Activated CD8-positive, alpha-beta T cell treated with anti-CD3 and anti-CD28 coated beads for 36 hours (primary cell): ENCODE measurements at regions not wholly inside any gene's neighbourhood (a gene's known extent, or its start where the extent isn't known, plus 50 kb on each side); places are given as distances from the start of the nearest gene placed in this dataset.

Source experiments
- ATAC-seq: fragments of 200-7000 bp; cut with Tn5 transposase; one replicate; pipeline ENCODE4 v1.10.0; 2021; ENCODE audit warnings: mild to moderate bottlenecking, moderate library complexity
- CTCF ChIA-PET: fragments of 350-600 bp; sonication (Branson Sonifier 250); formaldehyde crosslinking; loops from one replicate; lab custom pipeline; 2021; ENCODE audit warnings: antibody characterized with exemption; lab: Charles Lee
- POLR2A ChIA-PET: fragments of 350-600 bp; sonication (Branson Sonifier 250); formaldehyde crosslinking; loops from one replicate; lab custom pipeline; 2021; ENCODE audit warnings: antibody characterized with exemption; lab: Charles Lee
- DNase-seq: peaks from one replicate; pipeline ENCODE4 v3.0.0-alpha.2; 2020
- H3K27ac Mint-ChIP-seq: one replicate; pipeline ENCODE4 v1.8.0; 2021; ENCODE audit warnings: mild to moderate bottlenecking, mixed read lengths
- H3K27me3 Mint-ChIP-seq: one replicate; pipeline ENCODE4 v1.8.0; 2021; ENCODE audit warnings: mixed read lengths
- H3K36me3 Mint-ChIP-seq: one replicate; pipeline ENCODE4 v1.8.0; 2021; ENCODE audit warnings: low read depth, mixed read lengths
- H3K4me1 Mint-ChIP-seq: one replicate; pipeline ENCODE4 v1.8.0; 2021; ENCODE audit warnings: low read depth, mixed read lengths
- H3K4me3 Mint-ChIP-seq: one replicate; pipeline ENCODE4 v1.8.0; 2021; ENCODE audit warnings: mild to moderate bottlenecking, moderate library complexity, mixed read lengths
- H3K9me3 Mint-ChIP-seq: one replicate; pipeline ENCODE4 v1.8.0; 2021; ENCODE audit warnings: mixed read lengths
- intact Hi-C: fragments of 100-400 bp; cut with micrococcal nuclease; formaldehyde crosslinking; loops from one replicate; pipeline ENCODE4 v1.10.0; 2022
- TF ChIP-seq, protein P1 (sequence below): fragments of 200-600 bp; IDR thresholded peaks from one replicate; pipeline ENCODE4 v1.8.0; 2022; ENCODE audit warnings: antibody characterized with exemption, mild to moderate bottlenecking

DNA sequence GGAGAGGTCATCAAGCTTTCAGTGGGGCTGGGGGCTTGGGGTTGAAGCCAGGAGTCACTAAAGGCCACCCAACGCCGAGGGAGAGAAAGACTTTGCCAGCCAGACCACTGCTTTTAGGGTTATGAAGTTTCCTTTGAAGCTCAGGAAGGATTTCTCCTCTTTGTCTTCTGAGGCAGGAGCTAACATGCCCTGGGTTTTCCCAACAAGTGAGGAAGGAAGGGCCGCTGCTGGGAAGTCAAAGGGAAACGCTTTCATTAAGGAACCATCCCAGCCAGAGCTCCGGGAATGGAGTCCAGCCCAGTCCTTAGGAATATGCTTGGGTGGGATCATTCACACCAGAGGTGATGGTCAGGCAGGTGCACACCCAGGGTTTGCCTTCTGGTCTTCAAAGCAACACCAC lies 436.9 kb downstream of the PRDM2 start:
- Mint-ChIP-seq H3K27me3 (peaks cover 3% of the 10 kb centered on the region), H3K4me1 (no peaks in the 10 kb centered on the region), H3K27ac (no peak overlapping the region), H3K36me3 (no peaks in the 10 kb centered on the region), H3K9me3 (no peaks in the 10 kb centered on the region), H3K4me3 (no peak overlapping the region)
- DNase-seq (no peak), ATAC-seq (no peak)
- TF ChIP-seq, protein P1, sequence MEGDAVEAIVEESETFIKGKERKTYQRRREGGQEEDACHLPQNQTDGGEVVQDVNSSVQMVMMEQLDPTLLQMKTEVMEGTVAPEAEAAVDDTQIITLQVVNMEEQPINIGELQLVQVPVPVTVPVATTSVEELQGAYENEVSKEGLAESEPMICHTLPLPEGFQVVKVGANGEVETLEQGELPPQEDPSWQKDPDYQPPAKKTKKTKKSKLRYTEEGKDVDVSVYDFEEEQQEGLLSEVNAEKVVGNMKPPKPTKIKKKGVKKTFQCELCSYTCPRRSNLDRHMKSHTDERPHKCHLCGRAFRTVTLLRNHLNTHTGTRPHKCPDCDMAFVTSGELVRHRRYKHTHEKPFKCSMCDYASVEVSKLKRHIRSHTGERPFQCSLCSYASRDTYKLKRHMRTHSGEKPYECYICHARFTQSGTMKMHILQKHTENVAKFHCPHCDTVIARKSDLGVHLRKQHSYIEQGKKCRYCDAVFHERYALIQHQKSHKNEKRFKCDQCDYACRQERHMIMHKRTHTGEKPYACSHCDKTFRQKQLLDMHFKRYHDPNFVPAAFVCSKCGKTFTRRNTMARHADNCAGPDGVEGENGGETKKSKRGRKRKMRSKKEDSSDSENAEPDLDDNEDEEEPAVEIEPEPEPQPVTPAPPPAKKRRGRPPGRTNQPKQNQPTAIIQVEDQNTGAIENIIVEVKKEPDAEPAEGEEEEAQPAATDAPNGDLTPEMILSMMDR = no peak
- CTCF ChIA-PET = no interaction called here
- POLR2A ChIA-PET = no interaction called here
- intact Hi-C loops = no loop called here

DNA sequence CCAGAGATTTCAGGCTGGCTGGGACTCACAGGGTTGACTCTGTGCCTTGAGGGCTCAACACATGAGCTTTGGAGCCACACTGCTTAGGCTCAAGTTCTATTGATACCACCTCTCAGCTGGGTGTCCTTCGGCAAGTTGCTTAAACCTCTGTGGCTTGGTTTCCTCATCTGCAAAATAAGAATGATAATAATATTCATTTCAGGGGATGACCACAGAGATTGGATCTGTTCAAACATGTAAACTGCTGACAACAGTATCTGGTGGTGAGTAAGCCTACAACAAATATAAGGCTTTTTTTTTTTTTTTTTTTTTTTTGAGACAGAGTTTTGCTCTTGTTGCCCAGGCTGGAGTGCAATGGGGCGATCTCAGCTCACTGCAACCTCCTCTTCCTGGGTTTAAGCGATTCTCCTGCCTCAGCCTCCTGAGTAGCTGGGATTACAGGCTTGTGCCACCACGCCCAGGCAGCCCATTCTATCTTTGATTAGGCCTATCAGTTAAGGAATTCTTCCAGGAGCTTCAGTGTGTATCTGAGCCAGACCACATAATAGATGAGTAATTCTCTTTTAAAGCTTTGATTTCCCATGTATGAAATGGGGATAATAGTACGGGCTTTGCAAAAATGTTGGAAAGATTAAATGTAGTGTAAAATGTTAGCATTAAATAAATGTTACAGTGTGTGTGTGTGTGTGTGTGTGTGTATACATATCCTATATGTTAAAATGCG lies 437.6 kb downstream of the PRDM2 start:
- H3K4me1 Mint-ChIP-seq = no peaks in the 10 kb centered on the region
- ChIA-PET CTCF (no interaction called here), POLR2A (no interaction called here)
- no peak overlapping the region for H3K4me3 Mint-ChIP-seq
- no peak overlapping the region for H3K27ac Mint-ChIP-seq
- H3K9me3 Mint-ChIP-seq = no peaks in the 10 kb centered on the region
- intact Hi-C loops = no loop called here
- DNase-seq = no peak
- TF ChIP-seq, protein P1 = no peak
- H3K27me3 Mint-ChIP-seq = peaks cover 3% of the 10 kb centered on the region
- H3K36me3 Mint-ChIP-seq = no peaks in the 10 kb centered on the region
- no peak for ATAC-seq

DNA sequence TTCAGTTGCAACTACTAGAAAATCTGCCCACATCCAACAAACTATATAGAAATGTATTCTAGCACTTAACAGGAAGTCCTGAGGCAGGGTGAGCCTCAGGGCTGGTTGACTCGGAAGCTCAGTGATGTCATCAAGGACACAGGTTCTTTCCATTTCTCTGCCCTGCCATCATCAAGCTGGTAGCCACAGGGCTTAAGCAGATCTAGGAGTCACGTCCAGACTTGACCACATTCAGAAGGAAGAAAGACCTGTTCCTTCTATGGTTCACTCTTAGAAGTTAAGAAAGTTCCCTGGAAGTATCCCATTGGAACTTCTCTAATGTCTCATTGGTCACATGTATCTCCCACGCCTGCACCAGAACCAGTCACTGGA lies 438.1 kb downstream of the PRDM2 start:
- no peaks in the 10 kb centered on the region for H3K9me3 Mint-ChIP-seq
- DNase-seq (no peak), ATAC-seq (no peak)
- no peaks in the 10 kb centered on the region for H3K27me3 Mint-ChIP-seq
- CTCF ChIA-PET = no interaction called here
- intact Hi-C loops = no loop called here
- no peak overlapping the region for H3K4me3 Mint-ChIP-seq
- no peak overlapping the region for H3K27ac Mint-ChIP-seq
- TF ChIP-seq, protein P1 = no peak
- no peaks in the 10 kb centered on the region for H3K4me1 Mint-ChIP-seq
- POLR2A ChIA-PET = no interaction called here
- H3K36me3 Mint-ChIP-seq = no peaks in the 10 kb centered on the region

DNA sequence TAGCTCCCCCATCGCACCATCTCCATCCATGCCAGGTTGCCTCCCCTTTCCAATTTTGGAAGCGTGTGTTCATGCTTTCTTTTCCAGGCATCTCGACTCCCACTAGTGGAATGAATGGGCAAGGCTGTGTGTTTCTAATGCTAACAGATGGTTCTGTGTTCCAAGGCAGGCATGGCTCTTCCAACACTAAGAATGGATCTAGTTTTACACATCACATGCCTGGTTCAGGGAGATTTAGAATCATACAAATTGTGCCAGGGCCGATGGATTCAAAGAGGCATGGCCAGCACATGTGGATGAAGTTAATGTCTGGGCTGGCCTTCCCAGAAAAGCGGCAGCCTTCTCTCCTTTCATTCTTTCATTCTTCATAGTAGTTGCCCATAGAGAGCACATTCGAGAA lies 438.7 kb downstream of the PRDM2 start:
- ATAC-seq = no peak
- no peak for DNase-seq
- no peaks in the 10 kb centered on the region for H3K9me3 Mint-ChIP-seq
- intact Hi-C loops = no loop called here
- TF ChIP-seq, protein P1 = no peak
- no peaks in the 10 kb centered on the region for H3K36me3 Mint-ChIP-seq
- ChIA-PET POLR2A (no interaction called here), CTCF (no interaction called here)
- no peaks in the 10 kb centered on the region for H3K27me3 Mint-ChIP-seq
- H3K4me3 Mint-ChIP-seq = no peak overlapping the region
- H3K27ac Mint-ChIP-seq = no peak overlapping the region
- H3K4me1 Mint-ChIP-seq = no peaks in the 10 kb centered on the region

DNA sequence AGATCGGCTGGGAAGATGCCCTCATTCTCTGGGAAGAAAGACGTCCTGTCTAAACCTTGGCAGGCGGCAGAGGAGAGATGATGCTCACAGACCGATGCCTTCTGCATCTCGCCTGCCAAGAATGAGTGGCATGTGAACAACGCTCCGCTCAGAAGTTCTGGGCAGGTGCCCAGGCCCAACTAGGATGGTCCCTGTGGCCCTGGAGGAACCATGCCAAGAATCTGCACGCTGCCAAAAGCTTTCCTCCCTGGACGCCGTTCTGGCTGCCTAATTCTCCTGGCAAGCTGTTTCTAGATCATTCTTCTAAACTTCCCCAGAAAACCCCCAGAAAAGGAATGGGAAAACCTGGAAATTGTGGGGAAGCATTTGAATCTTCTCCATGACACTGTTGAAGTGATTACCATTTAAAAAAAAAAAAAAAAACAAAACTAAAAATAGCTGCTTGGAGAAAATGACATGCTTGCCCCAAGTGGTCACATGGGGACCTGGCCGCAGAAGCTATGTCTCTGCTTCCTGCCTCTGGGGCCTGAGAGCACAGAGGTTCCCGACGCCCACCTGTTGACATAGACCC lies 440.9 kb downstream of the PRDM2 start:
- ATAC-seq = no peak
- Mint-ChIP-seq H3K36me3 (no peaks in the 10 kb centered on the region), H3K4me1 (no peaks in the 10 kb centered on the region), H3K4me3 (no peak overlapping the region), H3K9me3 (no peaks in the 10 kb centered on the region), H3K27me3 (no peaks in the 10 kb centered on the region), H3K27ac (no peak overlapping the region)
- CTCF ChIA-PET = no interaction called here
- no peak for DNase-seq
- intact Hi-C loops = no loop called here
- TF ChIP-seq, protein P1 = no peak
- POLR2A ChIA-PET = no interaction called here
